Transverse colon (tissue), 4 donors: ENCODE measurements at regions not wholly inside any gene's neighbourhood (a gene's known extent, or its start where the extent isn't known, plus 50 kb on each side); places are given as distances from the start of the nearest gene placed in this dataset.

ENCODE experiments used
- CTCF ChIP-seq, 5 experiments: fragments of 200-600 bp in 3 of 5; fragments of 450-650 bp in 2 of 5; sonication (generic) in 3 of 5; IDR thresholded peaks; 1 replicate in 2 of 5; 2 replicates in 3 of 5; pipeline ENCODE4 v1.5.1; 2016 to 2017; ENCODE audit warnings: antibody characterized with exemption in 5 of 5, inconsistent platforms in 3 of 5, mild to moderate bottlenecking in 2 of 5, moderate library complexity in 1 of 5
- POLR2A ChIP-seq: fragments of 450-650 bp; IDR thresholded peaks from one replicate; pipeline ENCODE4 v1.6.1; 2016; ENCODE audit warnings: antibody characterized with exemption, mild to moderate bottlenecking, moderate library complexity
- POLR2AphosphoS5 ChIP-seq, 3 donors: sonication (generic); formaldehyde crosslinking; IDR thresholded peaks; one replicate each; pipeline ENCODE4 v1.6.1; 2016; ENCODE audit warnings: antibody characterized with exemption in 3 of 3

GRCh38 chr16:66131895-66132294 lies 234.6 kb upstream of the CDH5 start:
- TF ChIP-seq CTCF (IDR thresholded peaks at IDR 0.05) = no peak
- TF ChIP-seq POLR2A = no peak
- TF ChIP-seq POLR2AphosphoS5 (IDR thresholded peaks at IDR 0.05) = no peak
